Fibroblast of mammary gland (primary cell): ENCODE measurements at regions not wholly inside any gene's neighbourhood (a gene's known extent, or its start where the extent isn't known, plus 50 kb on each side); places are given as distances from the start of the nearest gene placed in this dataset.

Experiments used
- DNase-seq: peaks from one replicate; pipeline ENCODE4 v3.0.0-alpha.2; 2010; ENCODE audit warnings: low read depth
- H3K4me3 ChIP-seq: 2 replicates; pipeline ENCODE4 v1.5.1; 2011; ENCODE audit warnings: low read depth, mild to moderate bottlenecking, low read length, moderate library complexity; ENCODE audit not compliant: control insufficient read depth
- TF ChIP-seq, protein P1 (sequence below): conservative IDR thresholded peaks from 2 replicates; pipeline ENCODE4 v1.5.1; 2011; ENCODE audit warnings: low read depth, low read length, inconsistent platforms; ENCODE audit not compliant: control insufficient read depth, insufficient read depth

DNA sequence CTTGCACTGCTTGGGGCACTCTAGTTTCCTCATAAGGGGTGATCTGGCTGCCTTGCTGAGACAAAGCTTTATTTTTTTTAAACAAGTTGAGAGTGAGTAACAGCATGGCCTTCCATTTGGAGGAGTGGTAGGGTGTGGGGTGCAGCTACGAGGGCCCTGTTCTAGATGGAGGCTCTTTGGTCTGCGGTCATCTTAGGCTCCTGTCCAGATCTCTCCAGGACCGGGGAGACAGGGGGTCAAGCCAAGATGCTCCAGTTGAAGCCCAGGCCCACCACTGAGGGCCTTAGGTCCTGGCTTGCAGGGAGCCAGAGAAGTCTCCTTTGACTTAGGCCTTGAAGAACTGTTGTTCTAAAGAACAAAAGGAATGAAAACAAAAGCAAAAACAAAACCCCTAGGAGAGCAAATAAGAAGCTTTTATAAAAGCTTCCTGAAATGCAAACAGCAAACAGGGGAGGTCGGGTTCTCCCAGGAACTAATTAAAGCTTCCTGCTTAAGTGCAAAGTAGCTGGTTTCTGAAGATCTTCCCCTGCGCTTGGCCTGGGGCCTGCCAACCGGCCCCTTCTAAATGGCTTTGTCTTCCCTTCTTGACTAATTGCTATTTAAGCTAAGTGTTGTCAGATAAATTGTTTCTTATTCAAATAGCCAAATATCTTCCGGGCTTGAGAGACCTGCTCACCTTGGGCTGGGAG, 259.2 kb downstream of the GLRX3 start:
- TF ChIP-seq, protein P1, sequence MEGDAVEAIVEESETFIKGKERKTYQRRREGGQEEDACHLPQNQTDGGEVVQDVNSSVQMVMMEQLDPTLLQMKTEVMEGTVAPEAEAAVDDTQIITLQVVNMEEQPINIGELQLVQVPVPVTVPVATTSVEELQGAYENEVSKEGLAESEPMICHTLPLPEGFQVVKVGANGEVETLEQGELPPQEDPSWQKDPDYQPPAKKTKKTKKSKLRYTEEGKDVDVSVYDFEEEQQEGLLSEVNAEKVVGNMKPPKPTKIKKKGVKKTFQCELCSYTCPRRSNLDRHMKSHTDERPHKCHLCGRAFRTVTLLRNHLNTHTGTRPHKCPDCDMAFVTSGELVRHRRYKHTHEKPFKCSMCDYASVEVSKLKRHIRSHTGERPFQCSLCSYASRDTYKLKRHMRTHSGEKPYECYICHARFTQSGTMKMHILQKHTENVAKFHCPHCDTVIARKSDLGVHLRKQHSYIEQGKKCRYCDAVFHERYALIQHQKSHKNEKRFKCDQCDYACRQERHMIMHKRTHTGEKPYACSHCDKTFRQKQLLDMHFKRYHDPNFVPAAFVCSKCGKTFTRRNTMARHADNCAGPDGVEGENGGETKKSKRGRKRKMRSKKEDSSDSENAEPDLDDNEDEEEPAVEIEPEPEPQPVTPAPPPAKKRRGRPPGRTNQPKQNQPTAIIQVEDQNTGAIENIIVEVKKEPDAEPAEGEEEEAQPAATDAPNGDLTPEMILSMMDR, result no peak
- DNase-seq, result no peak
- no peak overlapping the region for H3K4me3 ChIP-seq

DNA sequence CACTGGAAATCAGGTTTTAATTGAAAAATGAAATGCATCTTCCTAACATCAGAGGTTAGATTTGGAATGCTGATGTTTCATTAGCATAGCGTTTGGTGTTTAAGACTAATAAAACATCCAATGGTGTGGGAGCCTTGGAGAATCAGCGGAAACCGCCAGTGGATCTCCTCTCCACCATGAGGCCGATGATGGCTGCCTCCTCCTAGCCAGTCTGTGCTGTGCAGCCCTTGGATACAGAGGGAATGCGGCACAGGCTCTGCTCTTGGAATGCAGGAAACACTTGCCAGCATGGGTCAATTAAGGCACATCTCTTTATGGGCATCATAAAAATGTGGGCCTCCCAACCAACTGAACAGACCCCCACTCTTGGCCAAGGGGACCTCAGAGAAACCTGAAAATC, 259.9 kb downstream of the GLRX3 start:
- DNase-seq, result no peak
- no peak overlapping the region for H3K4me3 ChIP-seq
- TF ChIP-seq, protein P1, result no peak

DNA sequence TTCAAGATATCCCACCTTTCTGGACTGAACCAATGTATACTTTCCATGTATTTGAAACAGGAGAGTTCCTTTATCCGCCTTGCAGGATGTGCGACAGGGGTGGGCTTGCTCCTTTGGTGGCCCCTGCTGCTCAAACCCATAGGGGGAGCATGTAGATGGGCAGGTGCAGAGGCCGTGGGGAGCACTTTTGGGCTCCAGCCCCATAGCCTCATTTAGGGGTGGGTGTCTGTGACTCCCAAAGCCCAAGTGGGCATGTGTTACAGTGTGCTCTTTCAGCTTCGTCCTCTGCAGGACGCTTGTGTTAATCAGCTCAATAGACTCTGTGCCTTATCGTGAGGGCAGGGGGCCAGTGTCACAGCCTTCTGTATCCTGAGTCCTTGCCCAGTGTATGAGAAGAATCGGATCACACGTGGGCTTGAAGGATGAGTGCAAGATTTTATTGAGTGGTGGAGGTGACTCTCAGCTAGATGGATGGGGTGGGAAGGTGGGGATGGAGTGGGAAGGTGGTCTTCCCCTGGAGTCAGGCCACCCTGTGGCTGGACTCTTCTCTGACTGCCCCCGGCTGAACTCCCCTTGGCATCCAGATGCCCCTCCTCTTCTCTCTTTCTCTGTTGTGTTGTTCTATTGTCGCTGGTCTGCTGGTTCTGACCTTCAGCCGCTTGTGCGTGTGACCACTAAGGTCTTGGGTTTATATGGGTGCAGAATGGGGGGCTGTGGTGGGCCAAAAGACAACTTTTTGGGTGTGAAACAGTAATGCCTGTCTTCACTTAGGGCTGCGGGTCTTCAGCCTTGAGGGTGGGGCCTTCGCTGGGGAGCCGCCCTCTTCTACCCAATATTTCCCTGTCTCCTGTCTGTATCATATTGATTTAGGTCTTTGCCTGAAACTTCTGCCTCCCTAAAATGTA, 262.2 kb downstream of the GLRX3 start:
- no peak for DNase-seq
- TF ChIP-seq, protein P1, result no peak
- no peak overlapping the region for H3K4me3 ChIP-seq

DNA sequence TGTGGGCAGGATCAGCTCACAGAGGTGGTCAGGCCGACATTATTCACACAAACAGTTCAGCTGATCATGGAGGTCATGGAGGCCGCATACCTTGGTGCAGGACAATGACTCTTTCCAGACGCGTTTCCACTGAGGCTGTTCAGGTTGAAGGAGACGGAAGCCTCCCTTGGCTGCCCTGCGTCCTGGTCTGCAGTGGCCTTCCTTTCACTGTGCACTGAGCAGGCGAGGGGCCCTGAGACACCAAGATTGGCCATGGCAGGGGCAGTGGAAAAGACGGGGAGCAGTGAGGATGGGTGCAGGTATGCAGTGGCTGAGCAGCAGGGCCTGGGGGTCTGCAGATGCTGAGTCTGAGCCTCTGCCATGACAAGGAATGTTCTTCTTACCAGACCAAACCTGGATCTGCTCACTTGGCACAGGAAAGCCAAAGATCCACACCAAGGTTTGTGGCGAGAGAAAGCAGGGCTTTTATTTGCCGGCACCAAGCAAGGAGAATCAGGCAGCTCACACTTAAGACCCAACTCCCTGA, 263.3 kb downstream of the GLRX3 start:
- TF ChIP-seq, protein P1, result no peak
- H3K4me3 ChIP-seq, result no peak overlapping the region
- DNase-seq, result no peak

DNA sequence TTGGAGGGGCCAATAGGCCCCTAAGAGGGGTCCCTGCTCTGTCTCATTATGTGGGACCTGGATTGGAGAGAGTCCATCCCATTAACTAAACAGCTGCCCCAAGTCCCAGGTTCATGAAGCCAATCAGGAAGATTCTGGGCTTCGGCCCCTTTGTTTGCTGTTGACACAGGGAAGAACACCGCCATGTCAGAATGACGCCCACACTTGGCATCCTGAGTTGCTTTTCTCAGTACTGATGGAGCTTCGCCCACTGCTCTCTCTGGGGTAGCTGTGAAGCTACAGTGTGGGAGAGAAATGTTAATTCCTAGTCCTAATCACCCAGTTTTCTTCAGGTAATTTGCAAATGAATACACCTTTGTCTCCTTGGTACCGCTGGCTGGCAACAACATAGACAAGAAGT, 264.7 kb downstream of the GLRX3 start:
- TF ChIP-seq, protein P1, result no peak
- H3K4me3 ChIP-seq, result no peak overlapping the region
- no peak for DNase-seq

DNA sequence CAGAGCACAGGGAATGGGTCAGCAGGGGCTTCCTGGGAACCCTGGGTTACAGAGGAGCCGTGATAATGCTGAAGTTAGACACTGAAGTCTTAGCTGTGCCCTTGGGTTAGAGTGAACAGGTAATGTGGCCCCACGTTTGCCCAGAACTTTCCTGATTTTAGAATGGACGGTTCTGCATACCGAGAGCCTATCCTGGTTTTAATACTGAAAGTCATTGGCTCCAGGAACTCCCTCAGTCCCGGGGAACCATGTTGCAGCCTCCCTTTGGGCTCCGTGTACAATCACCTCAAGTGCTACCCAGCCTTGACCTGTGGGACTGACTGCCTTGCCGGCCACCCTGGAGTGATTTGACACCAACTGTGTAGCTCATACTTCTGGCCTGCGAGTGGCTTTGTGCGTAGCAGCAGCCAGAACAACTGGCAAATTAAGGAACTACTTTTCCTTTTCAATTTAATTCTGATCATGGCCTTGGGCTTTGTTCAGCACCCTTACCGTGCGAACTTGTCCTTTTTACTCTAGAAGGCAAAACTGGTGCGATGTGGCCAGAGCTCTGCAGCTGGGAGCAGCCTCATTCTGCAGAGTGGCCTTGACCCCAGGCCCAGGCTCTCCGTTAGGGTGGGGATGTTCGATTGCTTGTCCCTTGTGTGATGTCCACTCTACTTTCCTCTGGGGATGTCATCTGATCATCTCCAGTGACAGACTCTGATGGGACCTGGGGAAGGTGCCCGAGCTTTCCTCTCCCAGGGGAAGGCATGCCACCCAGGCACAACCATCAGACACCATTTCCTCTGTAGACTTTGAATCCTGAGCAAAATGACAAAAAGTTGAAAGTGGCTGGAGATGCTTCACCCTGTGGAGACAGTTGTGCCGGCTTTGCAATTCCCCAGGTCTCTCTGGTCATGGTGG, 265.9 kb downstream of the GLRX3 start:
- TF ChIP-seq, protein P1, result no peak
- no peak for DNase-seq
- no peak overlapping the region for H3K4me3 ChIP-seq
